GM18868 (cell line): ENCODE measurements at regions not wholly inside any gene's neighbourhood (a gene's known extent, or its start where the extent isn't known, plus 50 kb on each side); places are given as distances from the start of the nearest gene placed in this dataset.

Experiments used
- ATAC-seq: cut with Tn5 transposase; IDR thresholded peaks from one replicate; pipeline ENCODE4 v1.9.1; 2021; ENCODE audit warnings: mild to moderate bottlenecking, moderate library complexity; ENCODE audit not compliant: unreplicated experiment

DNA sequence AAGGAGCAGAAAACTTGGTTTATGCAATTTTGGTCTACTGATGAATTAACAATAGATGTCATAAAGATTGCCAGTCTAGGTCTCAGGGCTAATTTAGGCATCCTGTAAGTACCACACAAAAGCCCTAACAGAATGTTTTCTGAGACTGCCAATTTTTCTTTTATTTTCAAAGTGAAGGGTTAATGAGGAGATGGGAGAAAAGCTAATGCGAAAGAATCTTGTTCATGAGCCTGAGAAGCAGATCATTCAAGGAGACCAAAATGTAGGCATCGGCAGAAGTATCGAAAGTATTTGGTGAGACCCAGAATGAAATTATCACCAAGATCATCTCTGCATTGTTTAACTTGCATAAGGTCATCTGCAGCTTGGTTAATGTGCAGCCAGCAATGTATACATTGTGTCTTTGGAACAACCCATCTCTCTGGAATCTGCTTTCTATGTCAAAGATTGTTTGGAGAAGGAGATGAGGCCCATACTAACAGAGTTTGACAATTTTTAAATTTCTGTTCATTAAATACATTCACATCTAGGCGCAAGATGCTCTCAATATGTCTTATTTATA lies 163.3 kb upstream of the GLI3 start:
- ATAC-seq = no peak

DNA sequence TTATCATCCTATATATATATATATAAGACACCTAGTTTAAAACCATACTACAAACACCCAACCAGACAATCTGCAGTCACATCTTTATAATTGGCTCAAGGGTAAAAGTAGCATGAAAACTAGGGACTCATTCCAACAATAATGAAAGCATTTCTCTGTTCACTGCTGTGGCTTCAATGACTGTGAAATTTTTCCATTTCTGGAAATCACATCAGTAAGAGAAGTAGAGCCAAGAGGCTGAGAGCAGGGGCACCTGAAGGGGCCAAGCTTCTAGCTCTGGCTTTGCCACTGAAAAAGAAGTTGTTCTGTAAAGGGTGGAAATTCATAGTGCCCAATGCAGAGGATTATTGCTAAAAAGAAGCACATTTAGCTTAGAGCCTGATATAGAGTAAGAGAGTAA lies 158.6 kb upstream of the GLI3 start:
- ATAC-seq = no peak

DNA sequence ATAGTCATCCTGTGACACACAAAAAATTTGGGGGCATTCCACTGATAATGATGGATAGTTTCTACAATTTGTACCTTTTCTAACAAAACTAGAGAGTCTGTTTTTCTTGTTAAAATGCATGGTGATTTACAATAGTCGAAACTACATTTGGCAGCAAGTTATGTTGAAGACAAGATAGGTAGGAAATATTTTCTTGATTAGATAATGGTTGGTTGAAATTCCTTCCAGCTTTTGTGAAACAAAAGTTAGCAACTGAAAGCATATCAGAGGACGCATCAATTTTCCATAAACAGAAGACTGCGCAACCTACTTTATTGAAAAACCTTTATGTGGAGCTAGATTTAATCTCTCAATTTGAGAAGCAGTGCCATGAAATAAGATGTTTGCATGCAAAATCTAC lies 155.8 kb upstream of the GLI3 start:
- ATAC-seq = no peak

DNA sequence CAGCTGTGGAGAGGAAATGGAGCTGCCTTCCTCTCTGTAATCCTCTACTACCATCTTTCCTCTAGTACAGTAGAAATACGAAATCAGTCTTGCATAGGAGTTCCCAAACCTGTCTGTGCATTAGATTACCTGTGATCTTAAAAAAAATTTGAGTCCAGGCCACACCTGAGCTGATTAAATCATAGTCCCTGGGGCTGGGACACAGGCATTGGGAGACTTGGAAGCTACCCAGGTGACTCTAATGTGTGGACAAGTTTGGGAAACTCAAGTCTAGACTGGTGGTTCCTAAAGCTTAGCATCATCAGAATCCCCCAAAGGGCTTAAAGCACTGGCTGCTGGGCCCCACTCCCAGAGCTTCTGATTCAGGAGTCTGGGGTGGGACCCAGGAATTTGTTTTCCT lies 152.7 kb upstream of the GLI3 start:
- no peak for ATAC-seq

- no peak for ATAC-seq
Observed at GRCh38 chr7:42385912-42386311, 148.9 kb upstream of the GLI3 start.

DNA sequence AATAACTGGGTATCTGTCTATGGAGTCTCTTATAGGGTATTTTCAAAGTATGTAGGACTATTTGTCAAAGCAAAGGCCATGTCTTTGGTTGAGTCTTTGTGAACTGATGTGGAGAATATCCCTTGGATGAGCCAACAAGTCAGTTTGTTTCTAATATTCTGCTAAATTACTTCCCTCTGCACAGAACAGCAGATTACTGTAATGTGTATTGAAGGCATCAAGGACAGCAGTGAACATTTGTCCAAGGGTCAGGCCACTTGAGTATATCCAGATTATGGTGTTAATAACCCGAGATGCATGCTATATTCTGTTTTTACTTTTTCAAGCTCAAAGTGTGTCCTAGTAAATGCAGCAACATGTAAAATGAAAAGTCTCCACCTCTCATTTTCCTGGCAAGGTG lies 144.2 kb upstream of the GLI3 start:
- ATAC-seq = no peak

- no peak for ATAC-seq
Observed at GRCh38 chr7:42380401-42380800, 143.4 kb upstream of the GLI3 start.

DNA sequence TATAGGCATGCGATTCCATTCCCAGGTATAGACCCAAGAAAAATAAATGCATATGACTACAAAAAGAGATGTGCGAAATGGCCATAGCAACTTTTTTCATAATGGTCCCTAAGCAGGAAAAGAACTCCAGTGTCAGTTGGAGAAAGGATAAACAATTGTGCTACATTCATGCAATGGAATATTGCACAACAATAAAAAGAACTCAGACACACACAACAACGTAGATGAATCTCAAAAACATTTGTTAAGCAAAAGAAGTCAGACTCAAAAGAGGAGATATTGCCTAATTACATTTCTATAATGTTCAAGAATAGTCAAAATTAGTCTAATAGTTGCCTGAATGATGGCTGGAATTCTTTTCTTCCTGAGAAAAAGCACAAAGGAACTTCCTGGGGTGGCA lies 141.1 kb upstream of the GLI3 start:
- no peak for ATAC-seq

- no peak for ATAC-seq
Observed at GRCh38 chr7:42373285-42373684, 136.3 kb upstream of the GLI3 start.

GRCh38 chr7:42372479-42372878 lies 135.5 kb upstream of the GLI3 start:
- no peak for ATAC-seq

GRCh38 chr7:42359946-42360345 lies 122.9 kb upstream of the GLI3 start:
- no peak for ATAC-seq

DNA sequence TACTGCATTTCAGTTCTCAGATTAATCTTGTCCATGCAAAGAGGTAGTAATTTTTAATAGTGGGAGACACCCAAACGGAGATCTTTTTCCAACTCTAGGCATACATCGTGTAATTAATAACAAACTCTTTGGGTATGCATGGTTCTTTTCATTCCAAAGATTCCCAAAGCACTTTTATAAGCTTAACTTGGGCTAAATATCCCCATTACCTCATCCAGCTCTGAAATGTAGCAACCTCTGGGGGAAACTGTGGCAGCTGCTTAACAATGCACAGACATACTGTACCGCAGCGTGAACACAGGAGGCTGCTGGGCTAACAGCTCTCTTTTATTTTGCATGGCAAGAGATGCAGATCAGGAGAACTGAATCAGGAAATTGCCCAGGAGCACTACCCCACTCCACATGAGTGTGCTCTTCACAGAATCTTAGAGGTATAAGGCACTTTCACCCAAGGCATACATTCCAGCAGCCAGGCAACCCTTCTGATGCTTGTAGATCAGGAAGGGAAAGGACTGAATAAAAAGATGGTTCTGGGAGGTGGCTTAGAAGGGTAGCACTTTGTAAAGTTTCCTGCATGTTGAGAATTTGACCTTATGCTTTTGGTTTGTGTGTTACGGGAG lies 114.4 kb upstream of the GLI3 start:
- no peak for ATAC-seq

DNA sequence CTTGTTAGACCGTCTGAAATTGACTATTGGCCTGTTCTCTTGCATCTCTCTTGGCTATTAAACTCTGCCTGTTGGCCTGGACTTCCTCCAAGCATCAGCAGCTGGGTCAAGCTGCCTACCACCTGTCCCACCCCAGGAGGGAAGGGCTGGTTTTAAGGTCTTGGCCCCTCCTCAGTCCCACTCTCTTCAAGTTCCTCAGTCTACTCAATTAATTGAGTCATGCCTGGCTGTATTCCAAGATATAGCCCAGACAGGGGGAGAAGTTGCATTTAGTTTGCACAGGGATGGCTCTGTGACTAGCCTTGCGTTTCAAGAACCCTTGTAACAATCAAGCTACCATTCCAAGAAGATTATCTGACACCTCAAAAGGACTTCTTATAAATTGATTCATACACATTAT lies 113.8 kb upstream of the GLI3 start:
- no peak for ATAC-seq

DNA sequence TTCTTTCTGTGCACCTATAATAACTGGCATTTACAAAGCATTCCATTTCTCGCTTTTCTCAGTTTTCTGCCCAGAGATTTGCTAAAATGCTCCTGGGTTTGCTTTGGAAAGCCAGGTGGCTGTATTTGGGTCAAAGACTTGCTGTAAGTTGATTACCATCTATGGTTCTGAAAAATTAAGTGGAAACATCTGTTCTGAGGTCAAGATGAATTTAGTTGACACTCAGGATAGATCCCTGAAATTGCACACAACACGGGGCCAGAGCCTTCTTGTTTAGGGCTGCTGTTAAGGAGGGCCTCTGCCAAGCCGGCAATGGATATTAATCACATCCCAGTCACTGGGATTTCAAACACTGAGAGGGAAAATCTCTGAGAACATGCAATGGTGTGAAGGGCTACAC lies 111.6 kb upstream of the GLI3 start:
- no peak for ATAC-seq

DNA sequence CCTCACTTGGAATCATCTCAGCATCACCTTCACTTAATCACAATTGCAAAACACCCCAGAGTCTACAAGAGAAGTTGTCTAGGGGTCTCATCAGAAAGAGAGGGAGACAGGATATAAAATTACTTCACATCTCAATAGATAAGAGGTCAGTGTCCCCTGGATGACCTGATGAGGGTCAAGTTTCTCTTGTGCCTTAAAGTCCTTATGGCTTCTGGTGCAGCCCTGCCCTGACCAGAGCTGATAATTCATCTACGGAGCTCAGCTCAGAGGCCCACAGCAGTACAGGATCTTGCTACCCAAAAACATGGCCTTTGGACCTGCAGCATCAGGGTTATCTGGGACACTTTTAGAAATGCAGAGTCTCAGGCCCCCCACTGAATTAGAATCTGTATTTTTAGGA lies 111.1 kb upstream of the GLI3 start:
- ATAC-seq = no peak

- no peak for ATAC-seq
Observed at GRCh38 chr7:42347616-42348015, 110.6 kb upstream of the GLI3 start.

DNA sequence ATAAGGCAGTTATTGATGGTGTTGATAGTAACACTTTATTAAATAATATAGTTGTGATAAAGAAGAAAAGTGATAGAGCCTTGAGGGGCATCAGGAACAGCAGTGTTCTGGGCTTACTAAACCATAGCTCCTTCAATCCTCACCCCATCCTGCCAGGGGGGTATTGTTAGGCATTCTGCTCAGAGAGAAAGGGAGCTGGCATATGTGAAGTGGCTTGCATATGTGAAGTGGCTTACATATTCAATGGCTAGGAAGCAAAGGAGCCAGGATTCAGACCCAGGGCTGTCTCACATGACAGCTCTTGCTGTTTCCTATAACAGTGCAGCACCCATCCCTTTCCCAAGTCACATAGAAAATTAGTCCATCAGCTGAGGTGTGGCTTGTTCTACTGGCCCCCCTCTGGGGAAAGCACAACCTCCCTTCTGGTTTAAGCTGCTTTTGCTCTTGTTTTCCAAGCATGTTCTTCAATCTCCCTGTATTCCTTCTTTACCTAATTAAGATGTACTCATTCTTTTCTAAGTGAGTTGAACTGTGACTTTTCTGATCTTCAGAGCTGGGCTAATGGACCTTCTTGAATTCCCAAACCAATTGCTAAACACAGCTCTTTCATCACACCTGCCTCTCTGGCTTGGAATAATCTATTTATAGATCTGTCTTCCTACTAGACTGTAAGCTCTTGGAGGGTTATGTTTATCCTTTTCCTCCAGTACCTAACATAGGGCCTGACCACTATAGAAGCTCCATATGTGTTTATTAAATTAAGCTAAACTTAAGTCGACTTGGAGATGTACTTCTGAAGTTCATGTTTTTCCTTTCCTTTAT lies 108.7 kb upstream of the GLI3 start:
- ATAC-seq = no peak

- ATAC-seq = no peak
Observed at GRCh38 chr7:42344198-42344755, 107.3 kb upstream of the GLI3 start.

DNA sequence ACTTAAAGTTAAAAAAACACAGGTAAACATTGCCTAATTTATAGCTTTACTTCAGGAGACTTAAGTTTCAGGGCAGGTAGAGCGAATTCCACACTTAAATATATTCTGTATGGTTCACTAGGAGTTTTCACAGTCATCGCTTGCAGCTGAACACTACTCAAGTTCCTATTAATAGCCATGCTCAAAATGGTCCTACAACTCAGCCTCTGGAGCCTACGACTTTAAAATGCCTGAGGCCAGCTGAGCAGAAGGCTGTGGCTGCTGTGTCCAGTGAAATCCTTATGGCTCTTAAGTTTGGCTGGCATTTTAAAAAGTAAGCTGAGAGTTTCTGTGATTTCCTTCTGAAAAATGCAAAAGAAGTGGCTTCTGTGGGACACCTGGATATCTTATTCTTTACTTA lies 105.4 kb upstream of the GLI3 start:
- no peak for ATAC-seq

DNA sequence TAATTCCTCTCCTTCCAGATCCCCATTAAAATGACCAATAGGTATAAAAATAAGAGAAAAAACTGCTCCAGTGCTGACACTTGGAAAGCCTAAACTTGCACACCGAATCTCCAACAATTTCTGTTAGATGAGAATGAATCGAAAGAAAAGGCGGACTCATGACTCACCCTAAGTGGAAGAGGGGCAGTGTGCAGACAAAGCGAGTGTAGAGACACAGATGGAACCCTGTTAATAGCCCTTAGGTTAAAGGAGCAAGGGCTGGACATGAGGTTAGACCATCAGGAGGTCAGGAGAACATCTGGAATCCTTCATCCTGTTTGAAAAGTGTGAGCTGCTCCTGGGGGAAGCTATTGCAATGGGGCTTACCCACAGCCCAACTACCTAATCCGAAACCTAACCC lies 103.4 kb upstream of the GLI3 start:
- no peak for ATAC-seq

DNA sequence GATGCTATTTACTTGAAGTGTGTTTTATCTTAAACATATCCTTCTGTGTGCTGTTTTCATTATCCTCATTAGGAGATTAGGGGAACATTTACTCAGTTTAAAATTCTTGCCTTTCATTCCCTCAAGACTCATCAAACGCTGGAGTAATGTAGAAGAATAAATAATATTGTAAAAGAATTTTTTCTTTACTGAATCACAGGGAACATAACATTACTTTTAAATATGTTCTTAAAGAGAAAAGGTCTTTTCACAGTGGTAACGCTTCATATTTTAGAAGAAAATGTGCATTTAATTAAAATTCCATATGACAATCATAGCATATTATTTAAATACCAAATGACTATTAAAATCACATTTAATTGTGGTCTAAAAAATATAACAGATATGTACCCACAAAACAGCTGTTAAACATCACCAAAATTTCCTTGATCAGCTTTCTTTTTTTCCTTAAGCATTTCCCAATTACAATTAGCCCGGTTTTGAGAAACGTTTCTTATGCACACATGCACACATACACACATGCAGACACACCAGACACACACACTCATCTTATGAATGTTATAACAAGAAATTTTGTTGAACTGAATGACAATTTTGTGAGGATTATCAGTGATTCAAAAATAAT lies 102.0 kb upstream of the GLI3 start:
- ATAC-seq = no peak
